WTC11 (cell line): ENCODE measurements at regions not wholly inside any gene's neighbourhood (a gene's known extent, or its start where the extent isn't known, plus 50 kb on each side); places are given as distances from the start of the nearest gene placed in this dataset.

ENCODE experiments used
- ATF1 ChIP-seq: sonication (generic); formaldehyde crosslinking; IDR thresholded peaks from 2 replicates; pipeline ENCODE4 v1.8.1; 2023; ENCODE audit warnings: mild to moderate bottlenecking, moderate library complexity, missing genetic modification reagents
- CREM ChIP-seq: sonication (generic); formaldehyde crosslinking; IDR thresholded peaks from 2 replicates; pipeline ENCODE4 v1.8.1; 2022; ENCODE audit warnings: mild to moderate bottlenecking, missing genetic modification reagents, moderate library complexity
- CTCF ChIP-seq: fragments of 200-600 bp; IDR thresholded peaks from 2 replicates; pipeline ENCODE4 v1.8.0; 2022; ENCODE audit warnings: antibody characterized with exemption
- ETV6 ChIP-seq: sonication (generic); formaldehyde crosslinking; IDR thresholded peaks from 2 replicates; pipeline ENCODE4 v1.8.1; 2022; ENCODE audit warnings: mild to moderate bottlenecking, missing genetic modification reagents
- FOXK1 ChIP-seq: sonication (generic); formaldehyde crosslinking; IDR thresholded peaks from 2 replicates; pipeline ENCODE4 v1.8.0; 2022; ENCODE audit warnings: mild to moderate bottlenecking, moderate library complexity, missing genetic modification reagents
- IRF1 ChIP-seq: sonication (generic); formaldehyde crosslinking; IDR thresholded peaks from 2 replicates; pipeline ENCODE4 v1.8.0; 2023; ENCODE audit warnings: missing genetic modification reagents
- KAT7 ChIP-seq: sonication (generic); formaldehyde crosslinking; IDR thresholded peaks from 2 replicates; pipeline ENCODE4 v1.8.1; 2023; ENCODE audit warnings: missing genetic modification reagents, mild to moderate bottlenecking, borderline replicate concordance
- MAX ChIP-seq: sonication (generic); formaldehyde crosslinking; IDR thresholded peaks from 2 replicates; pipeline ENCODE4 v1.8.0; 2022; ENCODE audit warnings: mild to moderate bottlenecking, missing genetic modification reagents
- NFYB ChIP-seq: sonication (generic); formaldehyde crosslinking; conservative IDR thresholded peaks from 2 replicates; pipeline ENCODE4 v1.8.0; 2022; ENCODE audit warnings: low read depth, missing genetic modification reagents
- NR2C2 ChIP-seq: sonication (generic); formaldehyde crosslinking; IDR thresholded peaks from 2 replicates; pipeline ENCODE4 v1.8.0; 2022; ENCODE audit warnings: mild to moderate bottlenecking, missing genetic modification reagents
- SMAD4 ChIP-seq: sonication (generic); formaldehyde crosslinking; IDR thresholded peaks from 2 replicates; pipeline ENCODE4 v1.8.0; 2022; ENCODE audit warnings: mild to moderate bottlenecking, missing genetic modification reagents
- TCF7 ChIP-seq: sonication (generic); formaldehyde crosslinking; IDR thresholded peaks from 2 replicates; pipeline ENCODE4 v1.8.0; 2022; ENCODE audit warnings: mild to moderate bottlenecking, low read depth, missing genetic modification reagents, moderate library complexity
- ZNF232 ChIP-seq: sonication (generic); formaldehyde crosslinking; IDR thresholded peaks from 2 replicates; pipeline ENCODE4 v1.8.0; 2022; ENCODE audit warnings: mild to moderate bottlenecking, missing genetic modification reagents

- TF ChIP-seq CTCF (no peak), ETV6 (CRISPR knock-in tag) (no peak), SMAD4 (CRISPR knock-in tag) (no peak), KAT7 (CRISPR knock-in tag) (no peak), ZNF232 (CRISPR knock-in tag) (no peak), TCF7 (CRISPR knock-in tag) (no peak), MAX (CRISPR knock-in tag) (no peak), IRF1 (CRISPR knock-in tag) (no peak), NR2C2 (CRISPR knock-in tag) (no peak), FOXK1 (CRISPR knock-in tag) (no peak), NFYB (CRISPR knock-in tag) (no peak), ATF1 (CRISPR knock-in tag) (no peak), CREM (no peak)
Observed at GRCh38 chr4:66186095-66186494, 515.8 kb upstream of the EPHA5 start.
